NT2/D1 (cell line): ENCODE measurements at regions not wholly inside any gene's neighbourhood (a gene's known extent, or its start where the extent isn't known, plus 50 kb on each side); places are given as distances from the start of the nearest gene placed in this dataset.
"Not testable (repeated sequence)": the region's sequence is repeated elsewhere in the genome, so short reads cannot be mapped to it uniquely, and the experiment has no call there.

Experiments
- DNase-seq: peaks from one replicate; pipeline ENCODE4 v3.0.0-alpha.2; 2011; ENCODE audit warnings: low read depth, low spot score
- H3K27me3 ChIP-seq: 2 replicates; pipeline ENCODE4 v1.6.0; 2011; ENCODE audit warnings: mild to moderate bottlenecking; ENCODE audit not compliant: insufficient read length, insufficient read depth
- H3K36me3 ChIP-seq: 2 replicates; pipeline ENCODE4 v1.6.1; 2011; ENCODE audit warnings: mild to moderate bottlenecking, low read length, mixed read lengths; ENCODE audit not compliant: insufficient read depth, insufficient read length
- H3K4me1 ChIP-seq: 2 replicates; pipeline ENCODE4 v1.5.1; 2011; ENCODE audit not compliant: insufficient read depth, insufficient read length
- H3K4me3 ChIP-seq: 2 replicates; pipeline ENCODE4 v1.5.1; 2011; ENCODE audit warnings: low read depth; ENCODE audit not compliant: insufficient read length
- H3K9ac ChIP-seq: 2 replicates; pipeline ENCODE4 v1.6.0; 2011; ENCODE audit warnings: low read depth; ENCODE audit not compliant: insufficient read length
- H3K9me3 ChIP-seq: 2 replicates; pipeline ENCODE4 v1.5.1; 2011; ENCODE audit warnings: mild to moderate bottlenecking, low read length; ENCODE audit not compliant: insufficient read depth
- SUZ12 ChIP-seq: IDR thresholded peaks from 2 replicates; pipeline ENCODE4 v1.6.1; 2011; ENCODE audit not compliant: insufficient read length, insufficient read depth; ENCODE audit errors: extremely low read depth
- YY1 ChIP-seq: IDR thresholded peaks from 2 replicates; pipeline ENCODE4 v1.6.1; 2011; ENCODE audit not compliant: insufficient read length, insufficient read depth
- ZNF274 ChIP-seq: IDR thresholded peaks from 2 replicates; pipeline ENCODE4 v1.6.1; 2011; ENCODE audit warnings: mild to moderate bottlenecking, low read depth, low read length

GRCh38 chr15:77944002-77944867 lies 133.3 kb downstream of the TBC1D2B start:
- Histone ChIP-seq H3K9ac (peak overlapping the region; percentile 79), H3K4me1 (no peaks in the 10 kb centered on the region), H3K27me3 (no peaks in the 10 kb centered on the region), H3K4me3 (peak overlapping the region; percentile 41), H3K9me3 (no peaks in the 10 kb centered on the region), H3K36me3 (no peaks in the 10 kb centered on the region)
- TF ChIP-seq ZNF274: no peak
- no peak for TF ChIP-seq YY1
- no peak for TF ChIP-seq SUZ12
- DNase-seq: peak; percentile 83

GRCh38 chr15:77942611-77943211 lies 134.8 kb downstream of the TBC1D2B start:
- TF ChIP-seq ZNF274 (no peak), YY1 (no peak), SUZ12 (no peak)
- H3K4me1 ChIP-seq: no peaks in the 10 kb centered on the region
- DNase-seq: no peak

GRCh38 chr15:77941090-77941827 lies 136.3 kb downstream of the TBC1D2B start:
- not testable (repeated sequence) for H3K4me1 ChIP-seq, H3K9me3 ChIP-seq, DNase-seq, H3K4me3 ChIP-seq, H3K27me3 ChIP-seq, H3K36me3 ChIP-seq, H3K9ac ChIP-seq

More at GRCh38 chr15:77942611-77943211, 134.8 kb downstream of the TBC1D2B start:
- H3K9me3 ChIP-seq: no peaks in the 10 kb centered on the region
- H3K36me3 ChIP-seq: no peaks in the 10 kb centered on the region
- H3K27me3 ChIP-seq: no peaks in the 10 kb centered on the region
- H3K9ac ChIP-seq: peak overlapping the region; percentile 47
- H3K4me3 ChIP-seq: no peak overlapping the region

- H3K4me3 ChIP-seq: no peak overlapping the region
- H3K27me3 ChIP-seq: no peaks in the 10 kb centered on the region
- H3K4me1 ChIP-seq: no peaks in the 10 kb centered on the region
- peak overlapping the region; percentile 5 for H3K9ac ChIP-seq
- no peak for TF ChIP-seq SUZ12
- no peak for TF ChIP-seq YY1
- TF ChIP-seq ZNF274: no peak
- DNase-seq: no peak
- no peaks in the 10 kb centered on the region for H3K9me3 ChIP-seq
- H3K36me3 ChIP-seq: no peaks in the 10 kb centered on the region
These were observed 137.0 kb downstream of the TBC1D2B start for GRCh38 chr15:77940381-77940947.

- Histone ChIP-seq H3K4me1 (no peaks in the 10 kb centered on the region), H3K4me3 (no peak overlapping the region), H3K36me3 (no peaks in the 10 kb centered on the region), H3K9ac (no peak overlapping the region), H3K27me3 (no peaks in the 10 kb centered on the region), H3K9me3 (no peaks in the 10 kb centered on the region)
- TF ChIP-seq ZNF274: no peak
- TF ChIP-seq YY1: no peak
- TF ChIP-seq SUZ12: no peak
- DNase-seq: no peak
These were observed 137.7 kb downstream of the TBC1D2B start for GRCh38 chr15:77939851-77940250.

- DNase-seq, H3K9ac ChIP-seq, H3K36me3 ChIP-seq, H3K4me1 ChIP-seq, H3K9me3 ChIP-seq, H3K27me3 ChIP-seq, H3K4me3 ChIP-seq: not testable (repeated sequence)
These were observed 138.5 kb downstream of the TBC1D2B start for GRCh38 chr15:77939026-77939425.

- H3K9me3 ChIP-seq, H3K4me3 ChIP-seq, H3K4me1 ChIP-seq, H3K36me3 ChIP-seq, DNase-seq, H3K27me3 ChIP-seq, H3K9ac ChIP-seq: not testable (repeated sequence)
These were observed 139.0 kb downstream of the TBC1D2B start for GRCh38 chr15:77938546-77938945.

GRCh38 chr15:77936567-77936966 lies 140.9 kb downstream of the TBC1D2B start:
- not testable (repeated sequence) for H3K9ac ChIP-seq

GRCh38 chr15:77934516-77934915 lies 143.0 kb downstream of the TBC1D2B start:
- not testable (repeated sequence) for H3K27me3 ChIP-seq, DNase-seq, H3K36me3 ChIP-seq, H3K4me3 ChIP-seq, H3K4me1 ChIP-seq, H3K9me3 ChIP-seq, H3K9ac ChIP-seq

More at GRCh38 chr15:77936567-77936966, 140.9 kb downstream of the TBC1D2B start:
- H3K36me3 ChIP-seq, H3K4me1 ChIP-seq, DNase-seq, H3K4me3 ChIP-seq, H3K9me3 ChIP-seq, H3K27me3 ChIP-seq: not testable (repeated sequence)

GRCh38 chr15:77930907-77931306 lies 146.6 kb downstream of the TBC1D2B start:
- H3K27me3 ChIP-seq, H3K4me1 ChIP-seq, H3K9ac ChIP-seq, H3K4me3 ChIP-seq, H3K36me3 ChIP-seq, H3K9me3 ChIP-seq: not testable (repeated sequence)
- peak; percentile 47 for DNase-seq
